Stimulated activated CD4-positive, alpha-beta T cell treated with anti-CD3 and anti-CD28 coated beads, Interleukin-12 subunit alpha, Interleukin-12 subunit beta, amount 100 ng/mL, for 4 hours (primary cell): ENCODE measurements at regions not wholly inside any gene's neighbourhood (a gene's known extent, or its start where the extent isn't known, plus 50 kb on each side); places are given as distances from the start of the nearest gene placed in this dataset.
"Not testable (repeated sequence)": the region's sequence is repeated elsewhere in the genome, so short reads cannot be mapped to it uniquely, and the experiment has no call there.

Experiments
- DNase-seq: peaks from one replicate; pipeline ENCODE4 v3.0.0-alpha.2; 2020

DNA sequence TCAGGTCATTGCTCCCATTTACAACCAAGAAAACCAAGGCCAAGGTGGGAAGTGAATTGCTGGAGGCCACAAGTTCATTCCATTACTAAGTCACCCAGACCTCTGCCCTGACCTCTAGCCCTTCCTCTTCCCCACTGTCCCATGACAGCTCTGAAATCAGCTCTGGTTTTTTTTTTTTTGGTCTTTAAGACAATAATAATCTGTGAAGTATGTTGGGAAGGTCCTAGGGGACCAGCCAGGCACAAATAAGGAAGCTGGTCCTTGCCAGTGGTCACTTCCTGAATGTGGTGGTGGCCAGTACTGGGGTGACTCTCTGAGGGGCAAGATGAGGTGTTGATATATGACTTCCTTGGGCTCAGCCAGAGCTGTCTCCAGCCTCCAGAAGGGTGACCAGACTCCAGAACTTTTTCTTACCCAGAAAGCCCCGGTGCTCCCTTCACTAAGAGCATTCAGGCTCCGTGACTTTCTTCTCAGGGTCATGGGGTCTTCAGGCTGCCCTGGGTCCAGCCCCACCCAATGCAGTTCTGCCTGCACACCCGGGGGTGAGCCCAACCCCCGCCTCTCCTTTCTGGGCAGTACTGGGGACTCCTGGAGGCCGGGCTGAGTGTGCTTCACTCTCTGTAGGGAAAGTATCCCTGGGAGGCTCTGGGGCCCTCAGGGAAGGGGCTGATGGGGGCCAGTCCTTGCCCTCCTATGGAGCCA, 159.6 kb downstream of the PTPRU start:
- no peak for DNase-seq

DNA sequence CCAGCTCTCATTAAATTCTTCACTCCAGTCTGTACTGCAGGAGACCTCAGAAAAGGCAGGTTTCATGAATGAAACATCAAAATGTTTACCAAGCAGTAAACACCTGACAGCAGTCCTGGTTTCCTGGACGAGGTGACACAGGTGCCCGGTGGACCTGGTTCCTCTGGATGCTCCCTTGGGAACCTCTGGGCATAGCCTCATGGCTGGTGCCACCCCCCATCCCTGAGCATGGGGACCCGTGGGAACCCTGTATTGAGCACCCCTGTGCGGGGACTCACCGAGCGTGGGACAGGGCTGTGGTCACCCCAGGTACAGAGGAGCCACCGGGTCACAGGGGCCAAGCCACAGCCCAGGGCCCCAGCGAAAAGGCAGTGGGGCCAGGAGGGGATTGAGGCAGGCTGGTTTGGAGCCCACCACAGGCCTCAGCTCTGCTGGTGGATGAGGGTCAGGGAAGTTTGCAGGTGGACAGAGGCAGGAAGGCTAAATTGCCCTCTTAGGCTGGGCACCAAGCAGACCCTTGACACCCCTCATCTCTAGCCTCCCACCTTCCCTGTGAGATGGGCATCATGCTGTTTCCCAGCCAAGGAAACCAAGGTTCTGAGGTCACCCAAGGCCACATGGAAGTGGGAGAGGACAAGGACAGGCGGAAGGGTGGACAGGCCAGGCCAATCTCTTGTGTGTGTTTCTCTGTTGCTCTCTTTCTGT, 158.4 kb downstream of the PTPRU start:
- no peak for DNase-seq

DNA sequence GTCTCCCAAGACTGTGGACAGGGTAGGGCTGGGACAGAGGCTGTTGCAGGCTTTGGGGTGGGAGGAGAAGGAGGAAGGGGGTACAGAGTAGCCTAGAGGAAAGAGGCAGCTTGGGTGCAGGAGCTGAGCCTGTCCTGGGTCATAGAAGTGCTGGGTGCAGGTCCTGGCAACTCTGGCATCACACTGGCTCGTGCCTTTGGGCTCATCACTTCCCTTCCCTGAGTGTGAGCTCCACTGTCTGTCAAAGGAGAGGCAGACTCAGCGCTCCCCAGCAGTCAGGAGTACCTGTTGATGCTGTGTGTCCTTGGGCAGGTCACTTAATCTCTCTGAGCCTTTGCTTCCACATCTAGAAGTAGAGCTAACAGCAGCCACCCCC, 157.1 kb downstream of the PTPRU start:
- DNase-seq = no peak

DNA sequence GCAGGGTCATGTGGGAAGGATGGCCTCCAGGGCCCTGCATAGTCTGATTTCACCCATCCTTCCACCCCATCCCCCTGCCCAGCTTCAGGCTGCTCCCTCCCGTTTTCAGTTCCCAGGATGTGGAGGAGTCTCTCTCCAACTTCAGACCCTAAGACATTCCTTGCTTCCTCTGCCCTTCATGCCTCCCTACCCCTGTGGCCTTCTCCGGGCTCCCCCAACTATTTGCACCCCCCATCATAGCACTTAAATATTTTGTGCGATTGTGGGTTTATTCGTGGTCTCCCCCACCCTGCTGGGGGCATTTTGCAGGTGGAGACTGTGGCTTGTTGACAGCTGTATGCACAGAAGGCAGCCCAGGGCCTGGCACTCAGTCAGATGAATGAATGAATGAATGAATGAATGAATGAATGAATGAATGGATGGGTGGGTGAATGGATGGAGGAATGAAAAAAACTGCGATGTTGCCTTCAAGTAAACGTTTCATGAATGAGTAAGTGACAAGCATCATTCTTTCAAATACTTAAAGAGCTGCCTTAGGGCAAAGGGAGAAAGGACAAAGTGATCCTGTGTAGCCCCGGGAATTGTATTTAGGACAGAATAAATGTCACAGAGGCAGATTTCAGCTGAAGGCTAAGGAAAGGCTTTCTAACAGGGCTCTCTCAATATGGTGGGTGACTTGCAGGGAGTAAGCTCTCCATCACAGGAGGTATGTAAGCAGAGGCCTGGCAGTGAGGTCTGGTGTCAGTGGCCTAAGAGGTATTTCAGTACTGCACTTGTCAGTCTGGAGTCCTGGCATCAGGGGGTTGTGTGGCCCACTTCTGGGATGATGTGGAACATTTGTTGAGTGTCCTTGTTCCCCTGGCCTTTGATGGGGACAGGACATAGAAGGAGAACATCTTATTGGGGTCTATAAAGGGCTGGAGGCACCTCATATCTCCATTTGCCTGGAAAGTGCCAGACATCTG, 156.4 kb downstream of the PTPRU start:
- no peak for DNase-seq

DNA sequence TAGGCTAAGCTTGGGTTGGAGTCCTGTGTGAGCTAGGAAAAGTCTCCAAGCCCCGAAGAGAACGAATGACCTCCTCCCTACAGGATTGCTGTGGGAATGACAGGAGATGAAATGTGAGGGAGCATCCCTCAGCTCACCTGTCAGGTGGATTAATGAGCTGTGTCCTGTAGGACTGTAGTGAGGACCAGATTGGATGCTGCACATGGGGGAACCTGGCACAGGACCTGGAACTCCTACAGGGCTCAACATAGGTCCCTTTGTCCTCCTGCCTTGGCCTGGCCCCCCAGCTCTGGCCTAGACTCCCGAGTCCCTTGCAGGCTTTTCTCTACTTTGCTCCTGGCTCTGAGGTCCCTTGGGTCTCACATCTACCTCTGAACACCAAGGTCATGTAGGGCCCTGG, 155.7 kb downstream of the PTPRU start:
- DNase-seq = no peak

DNA sequence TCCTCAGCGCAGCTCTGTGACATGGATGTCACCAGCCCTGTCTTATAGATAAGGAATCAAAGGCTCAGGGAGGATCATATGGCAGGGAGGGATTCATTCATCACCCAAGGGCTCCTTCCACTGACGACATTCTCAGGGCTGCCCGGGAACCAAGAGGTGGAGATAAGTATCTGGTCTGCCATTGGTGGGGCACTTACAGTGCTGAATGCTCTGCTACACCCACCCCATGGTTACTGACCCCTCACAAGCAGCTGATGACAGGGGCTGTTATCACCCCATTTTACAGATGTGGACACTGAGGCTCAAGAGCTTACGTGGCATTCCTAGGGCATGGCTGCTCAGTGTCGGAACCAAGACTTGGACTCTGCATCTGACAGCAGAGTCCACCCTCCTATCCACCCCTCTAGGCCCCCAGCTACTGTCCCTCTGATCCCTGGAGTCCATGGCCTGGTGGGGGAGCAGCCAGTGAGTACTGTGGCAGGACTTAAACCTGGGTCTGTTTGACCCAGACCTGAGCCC, 155.1 kb downstream of the PTPRU start:
- no peak for DNase-seq

DNA sequence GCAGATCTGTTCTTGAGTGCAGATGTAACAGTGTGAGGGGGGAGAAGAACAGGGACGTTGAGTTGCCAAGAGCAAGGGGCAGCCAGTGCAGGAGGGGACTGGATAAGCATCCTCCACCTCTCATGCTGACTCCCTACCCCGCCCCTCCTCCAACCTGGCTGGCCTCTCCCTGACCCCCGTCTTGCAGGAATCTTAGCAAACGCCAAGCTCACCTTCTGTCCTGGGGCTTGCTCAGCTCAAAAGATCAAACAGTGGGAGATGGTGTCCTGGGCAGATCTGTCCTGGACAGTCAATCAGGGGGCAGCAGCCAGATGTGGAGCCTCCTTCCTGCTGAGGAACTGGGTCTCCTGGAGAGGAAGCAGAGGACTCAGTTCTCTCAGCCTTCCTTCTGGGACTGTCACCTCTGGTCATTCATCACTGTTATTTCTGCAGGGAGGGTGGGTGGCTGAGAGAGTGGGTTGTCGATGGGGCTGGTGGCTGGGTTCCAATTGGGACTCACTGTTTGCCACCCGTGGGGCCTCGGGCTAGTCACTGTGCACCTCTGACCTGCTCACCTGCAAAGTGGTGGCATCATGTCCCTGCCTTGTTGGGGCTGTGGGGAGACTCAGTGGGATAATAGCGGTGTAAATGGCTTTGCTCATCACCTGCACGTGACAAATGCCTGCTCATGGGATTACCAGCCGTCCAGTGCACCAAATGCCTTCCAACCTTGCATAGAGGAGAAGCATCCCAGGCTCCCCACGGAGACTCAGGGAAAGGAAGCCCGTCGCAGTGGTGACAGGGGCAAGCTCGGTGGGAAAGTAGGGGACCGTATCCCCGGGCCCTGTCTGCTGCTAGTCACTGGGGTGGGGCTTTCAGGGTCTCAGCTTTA, 154.4 kb downstream of the PTPRU start:
- no peak for DNase-seq

DNA sequence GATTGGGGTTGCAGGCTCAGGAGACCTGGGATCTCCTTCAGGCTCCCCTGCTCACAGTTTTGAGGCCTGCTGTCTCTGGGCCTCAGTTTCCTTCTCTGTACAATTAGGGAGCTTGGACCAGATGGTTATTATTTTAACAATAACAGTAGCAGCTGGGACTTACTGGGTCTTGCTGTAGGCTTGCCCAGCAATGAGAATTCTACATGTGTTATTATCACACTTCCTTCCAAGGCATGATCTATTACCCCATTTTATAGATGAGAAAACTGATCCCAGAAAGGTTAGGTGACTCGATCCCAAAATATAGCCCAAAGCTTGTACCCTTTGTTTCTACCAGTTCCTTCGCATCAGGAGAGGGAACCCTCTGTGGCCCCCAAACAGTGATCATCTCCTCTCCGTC, 153.8 kb downstream of the PTPRU start:
- no peak for DNase-seq

DNA sequence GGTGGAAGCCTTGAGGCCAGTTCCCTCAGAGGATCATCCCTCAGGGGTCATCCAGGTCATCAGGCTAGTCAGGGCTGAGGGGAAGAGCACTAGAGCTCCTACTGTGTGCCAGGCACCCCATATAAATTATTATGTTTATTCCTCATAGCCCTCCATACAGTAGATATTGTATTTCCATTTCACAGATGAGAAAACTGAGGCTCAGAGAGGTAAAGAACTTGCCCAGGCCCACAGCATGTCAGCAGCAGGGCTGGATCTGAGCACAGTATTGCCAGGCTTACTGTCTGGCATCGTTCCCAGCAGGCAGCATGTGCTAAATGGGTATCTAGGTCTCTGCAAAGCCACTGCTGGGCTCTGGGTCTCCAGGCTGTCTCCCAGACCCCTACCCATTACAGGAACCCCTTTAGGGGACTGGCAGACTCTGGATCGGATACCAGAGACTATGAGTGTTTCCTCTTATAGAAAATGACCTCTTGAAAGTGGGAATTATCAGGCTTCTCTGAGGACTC, 153.3 kb downstream of the PTPRU start:
- DNase-seq = no peak

DNA sequence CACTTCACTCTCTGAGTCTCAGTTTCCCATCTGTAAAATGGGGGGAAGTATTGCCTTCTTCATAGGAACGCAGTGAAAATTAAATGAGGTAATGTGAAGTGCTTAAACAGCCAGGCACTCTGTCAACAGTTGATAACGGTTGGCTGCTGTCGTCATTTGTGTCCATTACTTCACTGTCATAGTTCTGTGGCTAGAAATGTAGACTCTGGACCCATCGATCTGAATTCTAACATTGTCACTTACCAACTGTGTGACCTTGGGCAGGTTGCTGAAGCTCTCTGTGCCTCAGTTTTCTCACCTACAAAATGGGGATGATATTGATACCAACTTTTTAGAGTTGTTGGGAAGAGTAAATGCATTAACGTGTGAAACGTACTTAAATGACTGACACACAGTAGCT, 152.6 kb downstream of the PTPRU start:
- no peak for DNase-seq

DNA sequence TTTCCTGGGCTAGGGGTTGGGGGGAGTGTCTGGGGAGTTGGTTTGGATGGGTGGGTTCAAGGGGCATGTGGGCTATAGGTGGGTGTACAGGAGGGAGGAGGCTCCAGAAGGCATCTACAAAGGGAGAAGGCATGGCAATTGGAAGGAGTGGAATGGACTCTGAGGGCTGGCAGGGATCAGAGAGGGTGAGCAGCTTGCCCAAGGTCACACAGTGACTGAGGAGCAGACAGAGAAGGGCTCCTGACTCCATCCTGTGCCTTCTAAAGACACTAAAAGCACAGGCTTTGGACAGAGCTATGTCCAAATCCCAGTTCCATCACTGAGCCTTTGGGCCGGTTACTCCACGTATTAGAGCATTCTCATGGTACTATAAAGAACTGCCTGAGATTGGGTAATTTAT, 151.8 kb downstream of the PTPRU start:
- no peak for DNase-seq

DNA sequence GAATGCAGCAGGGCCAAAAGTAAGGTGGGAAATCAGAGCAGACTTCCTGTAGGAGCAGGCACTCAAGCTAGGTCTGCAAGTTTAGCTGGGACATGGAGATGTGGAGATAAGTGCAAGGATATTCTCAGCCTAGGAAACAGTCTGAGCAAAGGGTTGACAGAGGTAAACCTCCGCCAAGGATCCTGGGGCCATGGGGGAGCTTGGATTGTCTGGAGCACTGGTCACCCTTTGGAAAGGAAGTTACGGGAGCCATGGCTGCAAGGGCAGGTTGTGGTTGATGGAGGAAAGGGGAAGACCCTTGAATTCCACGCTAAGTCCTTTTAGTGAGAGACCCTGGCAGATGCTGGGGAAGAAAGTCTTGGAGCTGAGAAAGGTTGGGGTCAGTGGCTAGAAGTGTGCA, 150.9 kb downstream of the PTPRU start:
- no peak for DNase-seq

DNA sequence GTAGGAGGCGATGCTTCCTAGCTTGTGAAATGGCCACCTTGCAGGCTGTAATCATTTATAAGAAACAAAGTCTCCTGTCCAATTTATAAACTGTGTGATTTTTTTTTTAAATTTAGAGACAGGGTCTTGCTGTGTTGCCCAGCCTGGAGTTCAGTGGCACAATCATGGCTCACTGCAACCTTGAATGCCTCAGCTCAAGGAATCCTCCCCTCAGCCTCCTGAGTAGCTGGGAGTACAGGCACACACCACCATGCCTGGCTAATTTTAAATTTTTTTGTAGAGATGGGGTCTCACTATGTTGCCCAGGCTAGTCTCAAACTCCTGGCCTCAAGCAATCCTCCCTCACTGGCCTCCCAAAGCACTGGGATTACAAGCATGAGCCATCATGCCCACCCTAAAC, 150.1 kb downstream of the PTPRU start:
- not testable (repeated sequence) for DNase-seq

DNA sequence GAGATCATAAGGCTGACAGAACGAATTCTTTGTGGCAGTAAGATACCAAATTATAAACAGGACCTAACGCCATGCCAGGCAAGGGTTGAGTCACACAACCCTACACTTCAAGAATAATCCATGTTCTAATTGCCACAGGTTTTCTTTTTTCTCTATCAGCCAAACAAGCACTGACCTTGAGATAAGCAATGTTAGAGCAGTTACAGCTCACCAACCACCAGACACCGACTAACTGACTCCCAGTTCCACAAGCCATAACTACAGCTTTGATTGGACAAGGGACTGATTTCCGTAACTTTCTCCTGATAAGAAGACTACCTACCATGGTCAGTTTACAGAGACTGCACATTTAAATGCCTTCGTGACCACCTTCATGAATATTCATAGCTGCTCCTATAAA, 149.6 kb downstream of the PTPRU start:
- DNase-seq = no peak

DNA sequence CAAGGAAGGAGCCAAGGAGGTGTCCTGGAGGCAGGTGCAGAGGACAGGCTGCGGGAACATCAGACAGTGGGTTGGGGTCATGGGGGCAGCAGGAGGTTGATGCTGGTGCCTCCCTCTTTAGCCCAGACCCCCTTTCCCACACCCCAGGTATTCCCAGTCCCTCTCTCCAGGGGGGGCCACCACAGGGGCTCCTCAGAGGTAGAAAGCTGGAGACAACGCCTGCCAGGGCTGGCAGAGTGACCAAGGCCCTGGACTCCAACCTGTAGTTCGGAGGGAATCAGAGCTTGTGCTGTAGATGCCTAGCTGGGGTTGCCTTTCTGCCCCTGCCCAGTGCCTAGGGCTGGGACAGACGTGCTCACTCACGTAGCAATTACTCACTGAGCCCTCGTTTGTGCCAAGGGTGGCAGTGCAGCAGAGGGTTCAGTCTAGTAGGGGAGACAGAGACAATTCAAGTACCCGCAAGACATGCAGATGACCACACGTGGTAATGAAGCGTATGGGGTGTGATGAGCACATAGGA, 148.2 kb downstream of the PTPRU start:
- no peak for DNase-seq

DNA sequence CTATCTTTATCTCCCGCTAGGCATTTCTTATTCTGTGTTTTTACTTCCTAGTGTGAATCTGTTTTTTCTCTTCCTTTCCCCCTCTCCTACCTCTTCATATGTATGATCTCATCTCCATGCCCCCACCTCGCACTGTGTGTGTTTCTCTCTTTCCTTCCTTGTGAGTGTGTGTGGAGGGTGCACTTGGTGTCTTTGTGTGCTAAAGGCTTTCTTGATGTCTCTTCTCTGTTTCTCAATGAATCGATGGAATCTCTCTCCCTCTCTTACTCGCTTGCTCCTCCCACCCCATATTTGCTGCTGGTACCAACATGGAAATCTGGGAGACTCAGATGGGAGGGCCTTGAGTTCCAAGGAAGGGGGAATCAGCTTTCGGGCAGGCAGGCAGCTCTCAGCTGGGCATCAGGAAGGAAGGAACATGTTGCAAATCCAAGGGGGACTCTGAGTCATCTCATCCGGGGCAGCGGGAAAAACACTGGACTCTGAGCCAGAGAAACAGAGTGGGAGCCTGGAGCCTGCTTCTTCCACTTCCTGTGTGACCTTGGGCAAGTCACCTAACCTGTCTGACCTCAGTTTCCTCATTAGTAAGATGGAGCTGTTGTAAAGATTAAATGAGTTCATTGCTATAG, 147.5 kb downstream of the PTPRU start:
- DNase-seq = no peak

DNA sequence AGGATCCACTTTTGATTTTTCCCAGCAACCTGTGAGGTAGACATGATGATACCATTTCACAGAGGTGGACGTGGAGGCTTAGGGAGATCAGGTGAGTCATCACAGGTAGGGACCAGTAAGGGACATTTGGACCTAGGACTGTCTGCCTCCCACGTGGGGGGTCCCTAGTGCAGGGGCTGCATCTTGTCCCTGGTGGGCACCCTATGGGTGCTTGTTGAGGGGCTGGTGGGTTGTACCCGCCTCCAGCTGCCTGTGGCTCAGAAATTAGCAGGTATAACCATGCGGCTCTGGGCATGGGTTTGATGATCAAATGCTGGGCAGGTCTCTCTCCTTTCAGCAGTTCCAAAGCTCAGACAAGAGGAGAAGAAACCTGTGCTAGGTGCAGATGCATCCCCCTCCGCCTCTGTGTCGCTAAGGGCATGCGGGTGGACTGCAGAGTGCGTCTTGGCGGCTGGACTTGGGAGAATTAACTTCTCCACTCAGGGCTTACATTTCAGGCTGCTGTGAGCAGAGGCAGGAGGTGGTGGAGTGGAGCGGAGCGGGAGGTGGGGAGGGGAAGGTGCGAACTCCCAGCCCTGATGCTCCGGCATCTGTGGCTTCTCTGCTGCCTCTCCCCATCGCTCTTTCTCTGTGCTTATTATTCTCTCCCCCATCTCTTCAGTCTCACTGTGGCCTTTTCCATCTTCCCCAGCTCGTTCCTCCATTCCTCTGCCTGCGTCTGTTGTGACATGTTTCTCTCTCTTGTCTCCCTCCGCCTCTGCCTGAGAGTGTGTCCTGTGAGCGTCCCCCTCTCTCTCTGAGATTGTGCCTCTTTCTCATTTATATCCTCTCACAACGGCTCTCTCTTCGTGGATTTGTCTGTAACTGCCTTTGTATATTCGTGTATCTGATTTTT, 146.8 kb downstream of the PTPRU start:
- no peak for DNase-seq

DNA sequence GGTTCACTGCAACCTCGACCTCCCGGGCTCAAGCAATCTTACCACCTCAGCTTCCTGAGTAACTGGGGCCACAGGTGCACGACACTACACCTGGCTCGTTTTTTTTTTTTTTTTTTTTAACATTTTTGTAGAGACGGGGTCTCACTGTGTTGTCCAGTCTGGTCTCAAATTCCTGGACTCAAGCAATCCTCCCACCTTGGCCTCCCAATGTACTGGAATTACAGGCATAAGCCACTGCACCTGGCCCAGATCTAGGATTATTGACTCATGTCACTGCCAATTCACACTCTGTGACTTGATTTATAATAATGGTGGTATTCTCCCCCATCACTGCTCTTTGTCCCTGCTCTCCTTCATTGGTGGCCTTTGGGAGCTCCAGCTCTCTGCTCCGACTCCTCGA, 145.1 kb downstream of the PTPRU start:
- DNase-seq = no peak

DNA sequence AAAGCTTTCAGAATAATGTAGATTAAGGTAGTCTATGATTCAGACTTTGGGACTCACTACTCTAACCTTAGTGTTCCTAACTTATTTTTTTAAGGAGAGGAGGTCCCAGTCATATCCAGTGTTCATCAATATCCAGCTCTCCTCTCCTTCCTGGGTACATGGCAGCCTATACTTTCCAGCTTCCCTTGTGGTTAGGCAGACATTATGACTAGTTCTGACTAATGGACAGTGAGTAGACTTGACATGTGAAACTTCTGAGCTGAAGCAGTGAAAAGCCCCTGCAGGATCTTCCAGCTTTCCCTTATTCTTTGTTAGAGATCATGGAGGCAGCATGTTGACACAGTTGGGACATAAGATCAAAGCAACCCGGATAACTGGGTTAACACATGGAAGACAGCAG, 144.2 kb downstream of the PTPRU start:
- DNase-seq = no peak

DNA sequence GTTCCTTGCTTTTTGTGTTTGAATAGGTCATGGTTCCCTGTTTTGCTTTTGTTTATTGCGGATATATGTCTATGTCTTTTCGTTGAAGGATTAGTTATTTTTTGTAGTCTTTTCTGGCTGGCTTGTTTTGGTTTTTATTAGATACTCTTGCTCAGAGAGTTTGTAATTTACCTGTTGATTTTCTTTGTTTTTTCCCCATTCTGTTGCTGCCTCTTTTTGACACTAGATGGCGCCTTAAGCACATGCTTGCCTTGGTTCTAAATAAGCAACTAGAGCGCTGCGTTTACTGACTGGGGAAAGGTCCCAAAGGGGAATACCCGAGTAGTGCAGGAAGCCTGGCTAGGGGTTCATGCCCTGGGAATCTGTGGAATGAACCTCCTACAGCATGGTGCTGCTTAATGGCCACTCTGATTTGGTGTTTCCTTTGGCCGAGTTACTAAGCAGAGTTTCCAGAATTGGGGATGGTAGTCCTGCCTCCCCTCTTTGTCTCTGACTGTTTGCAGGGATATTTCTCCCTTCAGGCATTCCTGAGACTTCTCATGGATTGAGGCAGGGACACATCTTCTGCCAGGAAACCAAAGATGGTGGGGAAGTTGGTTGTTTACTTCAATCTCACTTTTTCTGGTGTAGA, 143.2 kb downstream of the PTPRU start:
- DNase-seq = no peak
